WTC11 (cell line): ENCODE measurements at regions not wholly inside any gene's neighbourhood (a gene's known extent, or its start where the extent isn't known, plus 50 kb on each side); places are given as distances from the start of the nearest gene placed in this dataset.

ENCODE experiments used
- ATAC-seq: fragments of 200-7000 bp; cut with Tn5 transposase; 2 replicates; pipeline ENCODE4 v1.10.0; 2021; ENCODE audit warnings: mild to moderate bottlenecking, moderate library complexity
- CTCF ChIA-PET: fragments of 300-600 bp; sonication (Branson Sonifier 250); formaldehyde crosslinking; loops from one replicate; lab custom pipeline; 2021; ENCODE audit warnings: antibody characterized with exemption; lab: Charles Lee
- POLR2A ChIA-PET: fragments of 350-600 bp; sonication (Branson Sonifier 250); formaldehyde crosslinking; loops from one replicate; lab custom pipeline; 2021; ENCODE audit warnings: antibody characterized with exemption; lab: Charles Lee
- DNase-seq: peaks from one replicate; pipeline ENCODE4 v3.0.0; 2021; ENCODE audit warnings: low spot score
- H3K27ac Mint-ChIP-seq: 2 replicates; pipeline ENCODE4 v1.8.0; 2021; ENCODE audit warnings: mixed read lengths
- H3K27me3 Mint-ChIP-seq: 2 replicates; pipeline ENCODE4 v1.8.0; 2021; ENCODE audit warnings: low read depth, mild to moderate bottlenecking, moderate library complexity, mixed read lengths
- H3K36me3 Mint-ChIP-seq: 2 replicates; pipeline ENCODE4 v1.8.0; 2021; ENCODE audit warnings: mixed read lengths
- H3K4me1 Mint-ChIP-seq: 2 replicates; pipeline ENCODE4 v1.8.0; 2022; ENCODE audit warnings: mixed read lengths
- H3K4me3 Mint-ChIP-seq: 2 replicates; pipeline ENCODE4 v1.8.0; 2021; ENCODE audit warnings: mild to moderate bottlenecking, moderate library complexity, mixed read lengths
- H3K9me3 Mint-ChIP-seq: 2 replicates; pipeline ENCODE4 v1.8.0; 2021; ENCODE audit warnings: mixed read lengths
- AFF4 ChIP-seq: sonication (generic); formaldehyde crosslinking; IDR thresholded peaks from 2 replicates; pipeline ENCODE4 v1.8.1; 2023; ENCODE audit warnings: mild to moderate bottlenecking, missing genetic modification reagents, borderline replicate concordance
- CREB1 ChIP-seq: sonication (generic); formaldehyde crosslinking; IDR thresholded peaks from 2 replicates; pipeline ENCODE4 v1.8.0; 2023; ENCODE audit warnings: mild to moderate bottlenecking, missing genetic modification reagents
- FOXJ3 ChIP-seq: sonication (generic); formaldehyde crosslinking; IDR thresholded peaks from 2 replicates; pipeline ENCODE4 v1.9.0; 2021; ENCODE audit warnings: missing genetic modification reagents, mild to moderate bottlenecking, borderline replicate concordance
- FOXK1 ChIP-seq: sonication (generic); formaldehyde crosslinking; IDR thresholded peaks from 2 replicates; pipeline ENCODE4 v1.8.0; 2022; ENCODE audit warnings: mild to moderate bottlenecking, moderate library complexity, missing genetic modification reagents
- FOXP1 ChIP-seq: sonication (generic); formaldehyde crosslinking; IDR thresholded peaks from 2 replicates; pipeline ENCODE4 v1.8.0; 2022; ENCODE audit warnings: missing genetic modification reagents, mild to moderate bottlenecking, moderate library complexity, borderline replicate concordance
- HMGXB4 ChIP-seq: sonication (generic); formaldehyde crosslinking; IDR thresholded peaks from 2 replicates; pipeline ENCODE4 v1.8.1; 2023; ENCODE audit warnings: mild to moderate bottlenecking, moderate library complexity, missing genetic modification reagents
- IRF2 ChIP-seq: sonication (generic); formaldehyde crosslinking; IDR thresholded peaks from 2 replicates; pipeline ENCODE4 v1.8.0; 2022; ENCODE audit warnings: low read depth, missing genetic modification reagents, borderline replicate concordance
- MXD4 ChIP-seq: fragments of 250-450 bp; sonication (Bioruptor Pico); IDR thresholded peaks from 2 replicates; pipeline ENCODE4 v1.8.0; 2021; ENCODE audit warnings: mild to moderate bottlenecking, moderate library complexity, borderline replicate concordance
- NR1H2 ChIP-seq: sonication (generic); formaldehyde crosslinking; IDR thresholded peaks from 2 replicates; pipeline ENCODE4 v1.9.0; 2021; ENCODE audit warnings: mild to moderate bottlenecking, moderate library complexity, missing genetic modification reagents
- STAT6 ChIP-seq: sonication (generic); formaldehyde crosslinking; conservative IDR thresholded peaks from 2 replicates; pipeline ENCODE4 v1.8.1; 2023; ENCODE audit warnings: mild to moderate bottlenecking, low read depth, missing genetic modification reagents, moderate library complexity
- TP53 ChIP-seq: sonication (generic); formaldehyde crosslinking; IDR thresholded peaks from 2 replicates; pipeline ENCODE4 v1.8.1; 2023; ENCODE audit warnings: mild to moderate bottlenecking, missing genetic modification reagents
- ZNF121 ChIP-seq: sonication (generic); formaldehyde crosslinking; IDR thresholded peaks from 2 replicates; pipeline ENCODE4 v1.8.0; 2023; ENCODE audit warnings: missing genetic modification reagents
- ZNF317 ChIP-seq: sonication (generic); formaldehyde crosslinking; IDR thresholded peaks from 2 replicates; pipeline ENCODE4 v1.8.1; 2023; ENCODE audit warnings: low read depth, mild to moderate bottlenecking, moderate library complexity, missing genetic modification reagents, borderline replicate concordance
- ZNF416 ChIP-seq: fragments of 250-450 bp; sonication (Bioruptor Pico); IDR thresholded peaks from 2 replicates; pipeline ENCODE4 v1.9.0; 2021; ENCODE audit warnings: mild to moderate bottlenecking, inconsistent platforms
- TF ChIP-seq, protein P1 (sequence below): sonication (generic); formaldehyde crosslinking; IDR thresholded peaks from 2 replicates; pipeline ENCODE4 v1.8.1; 2022; ENCODE audit warnings: mild to moderate bottlenecking, moderate library complexity, missing genetic modification reagents
- TF ChIP-seq, protein P2 (sequence below): fragments of 250-450 bp; sonication (Bioruptor Pico); conservative IDR thresholded peaks from 2 replicates; pipeline ENCODE4 v1.9.0; 2021; ENCODE audit warnings: mild to moderate bottlenecking
- TF ChIP-seq, protein P3 (sequence below): fragments of 250-450 bp; sonication (Bioruptor Pico); IDR thresholded peaks from 2 replicates; pipeline ENCODE4 v1.9.0; 2021; ENCODE audit warnings: mild to moderate bottlenecking, borderline replicate concordance

GRCh38 chr5:159819591-159820411 is 96.5 kb upstream of the ADRA1B start:
- DNase-seq (no peak), ATAC-seq (no peak)
- TF ChIP-seq HMGXB4, result no peak
- 0 out of 2 replicates have a peak, but pooled peaks have one; percentile 10 for TF ChIP-seq ZNF121 (CRISPR knock-in tag)
- no peak for TF ChIP-seq FOXK1 (CRISPR knock-in tag)
- no peak for TF ChIP-seq NR1H2 (CRISPR knock-in tag)
- no peak for TF ChIP-seq FOXP1
- TF ChIP-seq, protein P1, sequence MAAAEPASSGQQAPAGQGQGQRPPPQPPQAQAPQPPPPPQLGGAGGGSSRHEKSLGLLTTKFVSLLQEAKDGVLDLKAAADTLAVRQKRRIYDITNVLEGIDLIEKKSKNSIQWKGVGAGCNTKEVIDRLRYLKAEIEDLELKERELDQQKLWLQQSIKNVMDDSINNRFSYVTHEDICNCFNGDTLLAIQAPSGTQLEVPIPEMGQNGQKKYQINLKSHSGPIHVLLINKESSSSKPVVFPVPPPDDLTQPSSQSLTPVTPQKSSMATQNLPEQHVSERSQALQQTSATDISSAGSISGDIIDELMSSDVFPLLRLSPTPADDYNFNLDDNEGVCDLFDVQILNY (CRISPR knock-in tag), result no peak
- Mint-ChIP-seq H3K4me1 (peaks cover 8% of the 10 kb centered on the region), H3K27me3 (no peaks in the 10 kb centered on the region; the same call in 1 of the 2 replicates), H3K27ac (no peak overlapping the region), H3K4me3 (no peak overlapping the region), H3K9me3 (no peaks in the 10 kb centered on the region), H3K36me3 (no peaks in the 10 kb centered on the region)
- ChIA-PET CTCF (interaction anchor here (0.6 to 1.8 kb wide), 3 partner anchors 145 to 304 kb away, joined by 3 to 4 read pairs (median 4); no protein-coding TSS in a partner anchor), POLR2A (no interaction called here)

DNA sequence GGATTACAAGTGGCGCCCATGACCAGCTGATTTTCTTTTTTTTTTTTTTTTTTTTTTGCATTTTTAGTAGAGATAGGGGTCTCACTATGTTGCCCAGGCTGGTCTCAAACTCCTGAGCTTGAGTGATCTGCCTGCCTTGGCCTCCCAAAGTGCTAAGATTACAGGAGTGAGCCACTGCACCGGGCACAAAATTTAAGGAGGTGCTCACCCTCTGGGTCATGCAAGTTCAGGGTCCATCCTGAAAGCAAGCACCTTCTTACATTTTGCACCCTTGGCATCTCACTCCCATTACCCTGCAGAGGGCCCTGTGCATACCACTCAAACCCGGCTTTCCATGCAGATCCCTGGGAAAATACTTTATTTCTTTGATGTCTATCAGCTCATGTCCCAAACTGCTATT is 95.6 kb upstream of the ADRA1B start:
- H3K9me3 Mint-ChIP-seq, result no peaks in the 10 kb centered on the region
- H3K36me3 Mint-ChIP-seq, result no peaks in the 10 kb centered on the region
- CTCF ChIA-PET, result interaction anchor here (0.6 kb wide), 1 partner anchor 524 kb away, joined by 5 read pairs; no protein-coding TSS in a partner anchor
- POLR2A ChIA-PET, result no interaction called here
- H3K27me3 Mint-ChIP-seq, result no peaks in the 10 kb centered on the region; the same call in 1 of the 2 replicates
- no peak overlapping the region for H3K27ac Mint-ChIP-seq
- no peak for DNase-seq
- no peak overlapping the region for H3K4me3 Mint-ChIP-seq
- ATAC-seq, result no peak
- peaks cover 8% of the 10 kb centered on the region for H3K4me1 Mint-ChIP-seq
- TF ChIP-seq IRF2 (CRISPR knock-in tag) (no peak), STAT6 (CRISPR knock-in tag) (no peak), AFF4 (CRISPR knock-in tag) (no peak), MXD4 (CRISPR knock-in tag) (no peak), TP53 (CRISPR knock-in tag) (no peak), CREB1 (CRISPR knock-in tag) (no peak), ZNF416 (CRISPR knock-in tag) (no peak), ZNF317 (CRISPR knock-in tag) (no peak), NR1H2 (CRISPR knock-in tag) (no peak), FOXJ3 (no peak)
- TF ChIP-seq, protein P2, sequence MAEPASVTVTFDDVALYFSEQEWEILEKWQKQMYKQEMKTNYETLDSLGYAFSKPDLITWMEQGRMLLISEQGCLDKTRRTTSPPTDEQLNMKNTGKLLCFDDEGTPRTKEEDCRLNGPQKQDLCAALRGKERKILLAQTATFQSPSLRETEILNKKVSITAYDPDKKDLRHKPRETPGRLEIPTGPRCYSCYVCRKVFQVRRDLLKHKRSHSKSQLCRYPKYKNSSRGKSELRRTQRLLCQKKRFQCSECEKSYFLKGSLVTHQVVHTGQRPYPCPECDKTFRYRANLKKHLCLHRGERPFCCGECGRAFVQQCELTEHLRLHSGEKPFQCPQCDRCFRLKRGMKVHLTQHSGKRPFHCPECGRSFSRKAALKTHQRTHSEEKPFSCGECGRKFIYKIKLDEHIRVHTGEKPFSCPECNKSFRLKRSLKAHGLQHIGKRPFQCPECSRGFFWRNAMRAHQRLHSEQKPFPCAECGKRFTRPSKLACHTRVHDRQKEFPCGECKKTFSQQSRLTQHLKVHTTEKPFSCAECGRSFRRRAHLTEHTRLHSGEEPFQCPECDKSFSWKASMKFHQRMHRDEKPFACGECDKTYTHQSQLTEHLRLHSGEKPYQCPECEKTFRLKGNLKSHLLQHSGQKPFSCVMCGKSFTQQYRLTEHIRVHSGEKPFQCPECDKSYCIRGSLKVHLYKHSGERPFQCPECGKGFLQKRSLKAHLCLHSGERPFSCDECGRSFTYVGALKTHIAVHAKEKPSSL (CRISPR knock-in tag), result no peak
- TF ChIP-seq, protein P3, sequence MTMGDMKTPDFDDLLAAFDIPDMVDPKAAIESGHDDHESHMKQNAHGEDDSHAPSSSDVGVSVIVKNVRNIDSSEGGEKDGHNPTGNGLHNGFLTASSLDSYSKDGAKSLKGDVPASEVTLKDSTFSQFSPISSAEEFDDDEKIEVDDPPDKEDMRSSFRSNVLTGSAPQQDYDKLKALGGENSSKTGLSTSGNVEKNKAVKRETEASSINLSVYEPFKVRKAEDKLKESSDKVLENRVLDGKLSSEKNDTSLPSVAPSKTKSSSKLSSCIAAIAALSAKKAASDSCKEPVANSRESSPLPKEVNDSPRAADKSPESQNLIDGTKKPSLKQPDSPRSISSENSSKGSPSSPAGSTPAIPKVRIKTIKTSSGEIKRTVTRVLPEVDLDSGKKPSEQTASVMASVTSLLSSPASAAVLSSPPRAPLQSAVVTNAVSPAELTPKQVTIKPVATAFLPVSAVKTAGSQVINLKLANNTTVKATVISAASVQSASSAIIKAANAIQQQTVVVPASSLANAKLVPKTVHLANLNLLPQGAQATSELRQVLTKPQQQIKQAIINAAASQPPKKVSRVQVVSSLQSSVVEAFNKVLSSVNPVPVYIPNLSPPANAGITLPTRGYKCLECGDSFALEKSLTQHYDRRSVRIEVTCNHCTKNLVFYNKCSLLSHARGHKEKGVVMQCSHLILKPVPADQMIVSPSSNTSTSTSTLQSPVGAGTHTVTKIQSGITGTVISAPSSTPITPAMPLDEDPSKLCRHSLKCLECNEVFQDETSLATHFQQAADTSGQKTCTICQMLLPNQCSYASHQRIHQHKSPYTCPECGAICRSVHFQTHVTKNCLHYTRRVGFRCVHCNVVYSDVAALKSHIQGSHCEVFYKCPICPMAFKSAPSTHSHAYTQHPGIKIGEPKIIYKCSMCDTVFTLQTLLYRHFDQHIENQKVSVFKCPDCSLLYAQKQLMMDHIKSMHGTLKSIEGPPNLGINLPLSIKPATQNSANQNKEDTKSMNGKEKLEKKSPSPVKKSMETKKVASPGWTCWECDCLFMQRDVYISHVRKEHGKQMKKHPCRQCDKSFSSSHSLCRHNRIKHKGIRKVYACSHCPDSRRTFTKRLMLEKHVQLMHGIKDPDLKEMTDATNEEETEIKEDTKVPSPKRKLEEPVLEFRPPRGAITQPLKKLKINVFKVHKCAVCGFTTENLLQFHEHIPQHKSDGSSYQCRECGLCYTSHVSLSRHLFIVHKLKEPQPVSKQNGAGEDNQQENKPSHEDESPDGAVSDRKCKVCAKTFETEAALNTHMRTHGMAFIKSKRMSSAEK (CRISPR knock-in tag), result no peak
